GM19193 (cell line): ENCODE measurements at regions not wholly inside any gene's neighbourhood (a gene's known extent, or its start where the extent isn't known, plus 50 kb on each side); places are given as distances from the start of the nearest gene placed in this dataset.

Experiments
- POLR2A ChIP-seq: IDR thresholded peaks from 4 replicates; pipeline ENCODE4 v1.6.1; 2011; ENCODE audit not compliant: insufficient read depth, insufficient read length; ENCODE audit errors: extremely low read depth

GRCh38 chr7:69062020-69062765, 536.1 kb upstream of the AUTS2 start:
- TF ChIP-seq POLR2A = no peak

DNA sequence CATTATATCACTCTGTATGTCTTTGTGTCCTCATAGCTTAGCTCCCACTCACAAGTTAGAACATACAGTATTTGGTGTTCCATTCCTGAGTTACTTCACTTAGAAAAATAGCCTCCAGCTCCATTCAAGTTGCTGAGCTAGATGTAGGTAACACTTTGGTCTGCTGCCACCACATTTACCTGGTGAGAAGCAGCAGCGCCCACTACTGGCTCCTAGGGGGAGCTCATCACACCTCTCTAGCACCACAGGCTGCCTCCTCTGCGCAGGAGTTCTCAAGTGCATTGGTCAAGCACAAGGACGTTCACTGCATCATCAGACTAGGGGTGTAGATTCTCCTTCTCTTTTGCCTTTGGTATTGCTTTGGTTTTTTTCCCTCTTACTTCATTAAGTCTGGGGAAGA, 530.9 kb upstream of the AUTS2 start:
- TF ChIP-seq POLR2A = no peak

- TF ChIP-seq POLR2A = no peak
These were observed 527.8 kb upstream of the AUTS2 start for GRCh38 chr7:69070476-69070875.

GRCh38 chr7:69076566-69076965, 521.7 kb upstream of the AUTS2 start:
- no peak for TF ChIP-seq POLR2A

DNA sequence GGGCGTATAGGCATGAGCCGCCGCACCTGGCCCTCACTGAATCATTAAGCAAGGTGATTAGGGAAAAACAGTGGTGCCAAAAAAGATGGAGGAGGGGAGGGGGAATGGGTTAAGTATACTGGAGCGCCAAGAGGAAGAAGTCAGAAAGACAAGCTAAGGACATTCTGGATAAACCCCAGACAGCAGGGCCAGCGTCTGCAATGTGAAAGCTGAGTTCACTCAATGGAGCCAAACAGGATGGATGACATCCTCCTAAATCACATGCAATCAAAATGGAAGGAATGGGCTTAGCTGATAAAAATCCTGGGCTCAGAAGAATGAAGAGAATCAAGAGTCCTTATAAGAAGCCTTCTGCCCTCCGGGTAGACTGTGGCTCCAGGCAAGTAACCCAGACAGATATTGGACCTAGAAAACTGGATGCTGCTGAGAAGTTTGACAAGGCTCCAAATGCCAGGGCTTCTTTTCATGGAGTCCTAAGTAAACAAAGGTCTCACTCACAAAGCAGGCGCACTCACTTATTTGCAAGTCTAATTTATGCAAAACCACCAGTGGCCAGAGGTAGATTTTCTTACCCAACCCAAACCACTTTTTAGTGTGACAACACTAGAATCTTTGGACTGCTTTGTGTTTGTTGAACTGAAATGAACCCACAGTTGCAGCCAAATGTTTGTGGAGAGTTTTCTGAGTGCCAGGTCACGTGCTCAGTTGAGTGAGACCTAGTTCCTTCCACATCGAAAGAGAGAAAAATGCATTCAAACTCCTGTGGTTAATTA, 519.1 kb upstream of the AUTS2 start:
- TF ChIP-seq POLR2A = no peak

GRCh38 chr7:69088185-69088584, 510.1 kb upstream of the AUTS2 start:
- no peak for TF ChIP-seq POLR2A

DNA sequence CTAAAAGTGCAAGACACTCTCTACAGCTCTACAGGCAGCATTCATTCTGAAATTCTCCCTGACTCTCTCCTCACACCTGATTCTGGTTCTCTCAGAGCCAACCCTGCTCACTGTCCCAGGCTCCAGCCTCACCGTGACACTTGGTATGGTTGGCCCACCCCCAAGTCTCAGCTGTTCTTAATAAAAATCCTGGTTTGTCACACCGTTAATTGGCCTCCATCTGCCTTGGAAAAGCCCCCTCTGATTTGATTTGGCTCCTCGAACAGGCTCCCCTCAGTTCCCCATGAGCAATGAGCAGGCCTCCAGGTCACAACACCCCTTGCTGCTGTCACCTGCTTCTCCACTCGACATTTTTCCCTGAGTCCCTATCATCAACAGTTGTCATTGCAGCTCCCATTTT, 507.3 kb upstream of the AUTS2 start:
- no peak for TF ChIP-seq POLR2A

GRCh38 chr7:69091521-69091920, 506.8 kb upstream of the AUTS2 start:
- no peak for TF ChIP-seq POLR2A

DNA sequence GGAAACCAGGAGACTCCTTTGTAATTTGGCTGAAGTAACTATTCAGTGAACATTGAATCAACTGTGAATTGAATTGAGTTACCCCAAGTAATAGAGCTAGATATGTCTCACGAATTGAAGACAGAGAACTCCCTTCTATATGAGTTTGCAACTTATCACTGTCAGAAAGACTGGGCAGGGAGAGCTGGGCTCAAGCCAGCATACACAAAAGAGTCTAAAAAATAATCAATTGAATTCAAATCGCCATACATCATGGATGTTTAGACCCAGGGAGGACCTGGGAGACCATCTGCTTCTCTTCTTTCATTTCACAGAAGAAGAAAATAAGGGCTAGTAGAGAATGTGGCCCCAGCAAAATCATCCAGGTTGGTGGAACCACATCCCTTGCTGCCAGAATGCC, 503.1 kb upstream of the AUTS2 start:
- no peak for TF ChIP-seq POLR2A

- TF ChIP-seq POLR2A = no peak
These were observed 502.6 kb upstream of the AUTS2 start for GRCh38 chr7:69095649-69096048.

GRCh38 chr7:69104023-69104422, 494.3 kb upstream of the AUTS2 start:
- TF ChIP-seq POLR2A = no peak

- no peak for TF ChIP-seq POLR2A
These were observed 493.2 kb upstream of the AUTS2 start for GRCh38 chr7:69105092-69105491.

GRCh38 chr7:69105981-69106380, 492.3 kb upstream of the AUTS2 start:
- no peak for TF ChIP-seq POLR2A

DNA sequence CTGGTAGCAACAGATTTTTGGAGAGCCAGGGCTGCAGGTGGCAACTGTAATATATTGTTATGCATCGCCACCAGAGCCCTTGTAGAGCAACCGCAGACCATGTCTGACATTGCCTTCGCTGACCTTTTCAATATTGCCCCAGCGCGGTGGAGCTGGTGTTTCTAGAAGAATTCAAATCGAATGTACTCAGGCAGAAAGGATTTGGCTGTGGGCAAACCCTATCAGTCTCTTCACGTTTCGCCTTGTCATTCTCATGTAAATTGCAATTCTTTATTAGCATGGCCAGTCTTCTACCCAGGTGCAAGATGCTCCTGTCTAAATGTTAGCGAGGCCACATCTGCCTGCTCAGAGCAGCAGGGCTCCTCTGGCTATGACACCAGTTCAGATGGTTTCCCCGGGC, 490.2 kb upstream of the AUTS2 start:
- TF ChIP-seq POLR2A = no peak

- no peak for TF ChIP-seq POLR2A
These were observed 489.0 kb upstream of the AUTS2 start for GRCh38 chr7:69109246-69109645.

DNA sequence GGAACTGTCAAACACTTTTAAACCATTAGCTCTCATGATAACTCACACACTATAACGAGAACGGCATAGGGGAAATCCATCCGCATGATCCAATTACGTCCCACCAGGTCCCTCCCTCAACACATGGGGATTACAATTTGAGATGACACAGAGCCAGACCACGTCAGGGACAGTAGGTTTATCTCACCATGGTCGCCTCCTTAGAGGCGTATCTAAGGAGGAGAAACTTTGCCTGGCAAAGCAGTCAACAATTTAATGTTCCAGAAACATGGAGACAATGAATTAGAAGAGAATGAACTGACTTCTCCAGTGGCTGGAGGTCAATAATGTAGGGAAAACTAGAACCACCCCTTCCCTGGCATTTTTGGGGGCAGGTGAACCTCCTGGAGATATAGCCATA, 488.4 kb upstream of the AUTS2 start:
- no peak for TF ChIP-seq POLR2A
